SK-N-SH treated with all-trans-retinoic acid at 6 μM for 48 hours (cell line): ENCODE measurements at regions not wholly inside any gene's neighbourhood (a gene's known extent, or its start where the extent isn't known, plus 50 kb on each side); places are given as distances from the start of the nearest gene placed in this dataset.
A peak's percentile ranks its signal among the peaks of the same experiment; 100 is the strongest.
"Not testable (repeated sequence)": the region's sequence is repeated elsewhere in the genome, so short reads cannot be mapped to it uniquely, and the experiment has no call there.

Experiments used
- ATAC-seq: fragments of 200-7000 bp; cut with Tn5 transposase; 3 replicates; pipeline ENCODE4 v1.9.1; 2020; ENCODE audit warnings: mild to moderate bottlenecking, moderate library complexity
- ARNTL ChIP-seq: fragments of 450-650 bp; formaldehyde crosslinking; IDR thresholded peaks from 2 replicates; pipeline ENCODE4 v1.5.0; 2020; ENCODE audit warnings: low read depth, mild to moderate bottlenecking, moderate library complexity, borderline replicate concordance
- CSDC2 ChIP-seq: fragments of 250-450 bp; sonication (Bioruptor Pico); IDR thresholded peaks from 2 replicates; pipeline ENCODE4 v1.5.0; 2020; ENCODE audit warnings: mild to moderate bottlenecking, moderate library complexity
- CSRNP3 ChIP-seq: fragments of 250-450 bp; sonication (Bioruptor Pico); IDR thresholded peaks from 2 replicates; pipeline ENCODE4 v1.5.1; 2021; ENCODE audit warnings: mild to moderate bottlenecking, moderate library complexity
- ESRRG ChIP-seq: fragments of 250-450 bp; sonication (Bioruptor Pico); IDR thresholded peaks from 2 replicates; pipeline ENCODE4 v1.6.1; 2021; ENCODE audit warnings: mild to moderate bottlenecking
- GLIS3 ChIP-seq: fragments of 250-450 bp; sonication (Bioruptor Pico); IDR thresholded peaks from 2 replicates; pipeline ENCODE4 v1.5.0; 2020; ENCODE audit warnings: mild to moderate bottlenecking, moderate library complexity
- ISL1 ChIP-seq: fragments of 250-450 bp; sonication (Bioruptor Pico); IDR thresholded peaks from 2 replicates; pipeline ENCODE4 v2.1.2; 2022; ENCODE audit warnings: mild to moderate bottlenecking, moderate library complexity
- OSR1 ChIP-seq: fragments of 250-450 bp; sonication (Bioruptor Pico); IDR thresholded peaks from 2 replicates; pipeline ENCODE4 v1.8.0; 2022; ENCODE audit warnings: moderate library complexity, mild to moderate bottlenecking, inconsistent platforms
- PATZ1 ChIP-seq: fragments of 250-450 bp; sonication (Bioruptor Pico); IDR thresholded peaks from 2 replicates; pipeline ENCODE4 v1.8.0; 2020; ENCODE audit warnings: mild to moderate bottlenecking, moderate library complexity, borderline replicate concordance
- PPARA ChIP-seq: fragments of 250-450 bp; sonication (Bioruptor Pico); IDR thresholded peaks from 2 replicates; pipeline ENCODE4 v1.5.0; 2020; ENCODE audit warnings: mild to moderate bottlenecking, borderline replicate concordance
- RARB ChIP-seq: fragments of 250-450 bp; sonication (Bioruptor Pico); IDR thresholded peaks from 2 replicates; pipeline ENCODE4 v1.8.0; 2021; ENCODE audit warnings: mild to moderate bottlenecking, moderate library complexity
- SNAI2 ChIP-seq: fragments of 250-450 bp; sonication (Bioruptor Pico); IDR thresholded peaks from 2 replicates; pipeline ENCODE4 v1.5.0; 2020; ENCODE audit warnings: mild to moderate bottlenecking, moderate library complexity
- TCF4 ChIP-seq: fragments of 250-450 bp; sonication (Bioruptor Pico); IDR thresholded peaks from 2 replicates; pipeline ENCODE4 v1.8.0; 2021; ENCODE audit warnings: mild to moderate bottlenecking, moderate library complexity, borderline replicate concordance
- TOX ChIP-seq: fragments of 250-450 bp; sonication (Bioruptor Pico); IDR thresholded peaks from 2 replicates; pipeline ENCODE4 v1.8.0; 2021; ENCODE audit warnings: mild to moderate bottlenecking, moderate library complexity, borderline replicate concordance
- TSHZ2 ChIP-seq: fragments of 250-450 bp; sonication (Bioruptor Pico); IDR thresholded peaks from 2 replicates; pipeline ENCODE4 v1.5.0; 2020; ENCODE audit warnings: mild to moderate bottlenecking, moderate library complexity
- ZC3H10 ChIP-seq: fragments of 250-450 bp; sonication (Bioruptor Pico); IDR thresholded peaks from 2 replicates; pipeline ENCODE4 v1.5.1; 2021; ENCODE audit warnings: mild to moderate bottlenecking, moderate library complexity
- ZFP3 ChIP-seq: fragments of 250-450 bp; sonication (Bioruptor Pico); IDR thresholded peaks from 2 replicates; pipeline ENCODE4 v1.5.0; 2020; ENCODE audit warnings: mild to moderate bottlenecking, moderate library complexity
- ZFP30 ChIP-seq: fragments of 450-650 bp; formaldehyde crosslinking; IDR thresholded peaks from 2 replicates; pipeline ENCODE4 v1.5.0; 2022; ENCODE audit warnings: mild to moderate bottlenecking, moderate library complexity
- ZNF565 ChIP-seq: fragments of 450-650 bp; formaldehyde crosslinking; conservative IDR thresholded peaks from 2 replicates; pipeline ENCODE4 v1.5.0; 2020; ENCODE audit warnings: low read depth, mild to moderate bottlenecking, moderate library complexity
- ZNF8 ChIP-seq: fragments of 450-650 bp; formaldehyde crosslinking; IDR thresholded peaks from 2 replicates; pipeline ENCODE4 v1.5.0; 2020; ENCODE audit warnings: mild to moderate bottlenecking, moderate library complexity

GRCh38 chr16:72455743-72456659, 284.0 kb upstream of the PMFBP1 start:
- ATAC-seq, result no peak

GRCh38 chr16:72453856-72454255, 281.9 kb upstream of the PMFBP1 start:
- ATAC-seq, result not testable (repeated sequence)

More at GRCh38 chr16:72455743-72456659, 284.0 kb upstream of the PMFBP1 start:
- TF ChIP-seq ZC3H10, result no peak
- no peak for TF ChIP-seq CSDC2 (CRISPR knock-in tag)
- TF ChIP-seq RARB (CRISPR knock-in tag), result no peak
- TF ChIP-seq ZFP30 (CRISPR knock-in tag), result no peak
- no peak for TF ChIP-seq TCF4 (CRISPR knock-in tag)
- TF ChIP-seq TOX (CRISPR knock-in tag), result no peak
- TF ChIP-seq ESRRG (CRISPR knock-in tag), result no peak

GRCh38 chr16:72444696-72445095, 272.7 kb upstream of the PMFBP1 start:
- ATAC-seq, result no peak
- TF ChIP-seq ZC3H10, result no peak
- no peak for TF ChIP-seq TCF4 (CRISPR knock-in tag)
- no peak for TF ChIP-seq SNAI2 (CRISPR knock-in tag)
- no peak for TF ChIP-seq ARNTL (CRISPR knock-in tag)
- TF ChIP-seq OSR1 (CRISPR knock-in tag), result no peak
- no peak for TF ChIP-seq PATZ1 (CRISPR knock-in tag)
- no peak for TF ChIP-seq ZNF8 (CRISPR knock-in tag)
- TF ChIP-seq CSDC2 (CRISPR knock-in tag), result no peak
- no peak for TF ChIP-seq GLIS3 (CRISPR knock-in tag)
- no peak for TF ChIP-seq TSHZ2 (CRISPR knock-in tag)

GRCh38 chr16:72443809-72444208, 271.9 kb upstream of the PMFBP1 start:
- no peak for TF ChIP-seq ESRRG (CRISPR knock-in tag)
- TF ChIP-seq TOX (CRISPR knock-in tag), result no peak
- no peak for TF ChIP-seq RARB (CRISPR knock-in tag)
- TF ChIP-seq PATZ1 (CRISPR knock-in tag), result no peak
- no peak for TF ChIP-seq GLIS3 (CRISPR knock-in tag)
- no peak for TF ChIP-seq OSR1 (CRISPR knock-in tag)
- TF ChIP-seq SNAI2 (CRISPR knock-in tag), result no peak
- no peak for TF ChIP-seq ZFP30 (CRISPR knock-in tag)
- no peak for TF ChIP-seq ZNF8 (CRISPR knock-in tag)
- TF ChIP-seq CSRNP3 (CRISPR knock-in tag), result no peak
- no peak for TF ChIP-seq ZC3H10
- TF ChIP-seq ISL1, result no peak
- no peak for TF ChIP-seq PPARA (CRISPR knock-in tag)
- TF ChIP-seq CSDC2 (CRISPR knock-in tag), result no peak
- TF ChIP-seq ZNF565 (CRISPR knock-in tag), result no peak
- TF ChIP-seq ARNTL (CRISPR knock-in tag), result no peak
- no peak for TF ChIP-seq TCF4 (CRISPR knock-in tag)
- TF ChIP-seq ZFP3 (CRISPR knock-in tag), result no peak
- ATAC-seq, result peak; percentile 81
